ENCODE measurements at regions not wholly inside any gene's neighbourhood (a gene's known extent, or its start where the extent isn't known, plus 50 kb on each side); places are given as distances from the start of the nearest gene placed in this dataset.

DNA sequence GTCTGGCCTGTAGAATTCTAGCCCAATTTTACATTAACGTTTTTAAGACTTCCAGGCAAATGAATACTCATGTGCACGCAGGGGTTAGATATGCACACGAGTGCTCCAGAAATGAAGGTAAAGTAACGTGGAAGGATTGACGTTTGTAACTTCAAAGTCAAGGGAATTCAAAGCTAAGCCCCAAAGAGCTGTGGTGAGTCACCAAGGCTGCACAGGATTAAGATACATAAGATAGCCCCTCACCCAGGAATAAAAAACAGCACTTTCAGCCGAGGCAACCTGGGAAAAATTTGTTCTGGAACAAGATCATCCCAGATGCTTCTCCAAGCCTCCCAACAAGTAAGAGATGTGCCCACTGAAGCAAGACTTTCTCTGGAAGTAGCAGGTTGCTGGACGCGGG is 259.6 kb upstream of the PLXNA2 start:
- H3K4me3 ChIP-seq (ENCODE audit: low read depth, low read length) = no peak overlapping the region
- DNase-seq (ENCODE audit: low read depth) = no peak
- TF ChIP-seq, protein P1, sequence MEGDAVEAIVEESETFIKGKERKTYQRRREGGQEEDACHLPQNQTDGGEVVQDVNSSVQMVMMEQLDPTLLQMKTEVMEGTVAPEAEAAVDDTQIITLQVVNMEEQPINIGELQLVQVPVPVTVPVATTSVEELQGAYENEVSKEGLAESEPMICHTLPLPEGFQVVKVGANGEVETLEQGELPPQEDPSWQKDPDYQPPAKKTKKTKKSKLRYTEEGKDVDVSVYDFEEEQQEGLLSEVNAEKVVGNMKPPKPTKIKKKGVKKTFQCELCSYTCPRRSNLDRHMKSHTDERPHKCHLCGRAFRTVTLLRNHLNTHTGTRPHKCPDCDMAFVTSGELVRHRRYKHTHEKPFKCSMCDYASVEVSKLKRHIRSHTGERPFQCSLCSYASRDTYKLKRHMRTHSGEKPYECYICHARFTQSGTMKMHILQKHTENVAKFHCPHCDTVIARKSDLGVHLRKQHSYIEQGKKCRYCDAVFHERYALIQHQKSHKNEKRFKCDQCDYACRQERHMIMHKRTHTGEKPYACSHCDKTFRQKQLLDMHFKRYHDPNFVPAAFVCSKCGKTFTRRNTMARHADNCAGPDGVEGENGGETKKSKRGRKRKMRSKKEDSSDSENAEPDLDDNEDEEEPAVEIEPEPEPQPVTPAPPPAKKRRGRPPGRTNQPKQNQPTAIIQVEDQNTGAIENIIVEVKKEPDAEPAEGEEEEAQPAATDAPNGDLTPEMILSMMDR (conservative IDR thresholded peaks at IDR 0.05; ENCODE audit: low read depth, low read length) = no peak

DNA sequence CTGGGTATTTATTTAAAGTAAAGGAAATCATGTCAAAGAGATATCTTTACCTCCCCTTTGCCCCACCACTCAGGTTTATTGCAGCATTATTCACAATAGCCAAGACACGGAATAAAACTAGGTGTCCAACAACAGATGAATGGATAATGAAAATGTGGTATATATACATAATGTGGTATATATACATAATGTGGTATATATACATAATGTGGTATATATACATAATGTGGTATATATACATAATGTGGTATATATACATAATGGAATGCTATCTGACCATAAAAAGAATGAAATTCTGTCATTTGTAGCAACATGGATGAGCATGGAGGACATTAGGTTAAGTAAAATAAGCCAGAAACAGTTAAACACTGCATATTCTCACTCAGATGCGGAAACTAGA is 262.6 kb upstream of the PLXNA2 start:
- no peak for DNase-seq (ENCODE audit: low read depth)
- H3K4me3 ChIP-seq (ENCODE audit: low read depth, low read length) = no peak overlapping the region
- TF ChIP-seq, protein P1 (conservative IDR thresholded peaks at IDR 0.05; ENCODE audit: low read depth, low read length) = no peak

DNA sequence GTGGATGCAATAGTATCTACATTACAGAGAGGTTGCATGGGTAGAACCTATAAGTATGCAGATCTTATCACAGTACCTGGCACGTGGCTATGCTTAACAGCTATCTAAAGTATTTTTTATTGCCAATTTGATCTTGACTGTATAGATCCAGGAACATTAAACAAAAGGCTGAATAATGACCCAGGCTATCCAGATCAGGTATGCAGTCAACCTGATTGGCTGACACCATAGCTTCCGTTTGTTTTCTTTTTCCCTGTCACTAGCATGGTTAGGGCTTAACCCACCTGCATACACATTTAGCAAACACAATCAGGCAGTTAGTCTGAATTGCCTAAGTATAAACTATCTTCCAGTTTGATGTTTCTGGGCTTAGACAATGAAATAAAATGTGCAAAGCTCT is 264.9 kb upstream of the PLXNA2 start:
- TF ChIP-seq, protein P1 (conservative IDR thresholded peaks at IDR 0.05; ENCODE audit: low read depth, low read length) = no peak
- DNase-seq (ENCODE audit: low read depth) = no peak
- no peak overlapping the region for H3K4me3 ChIP-seq (ENCODE audit: low read depth, low read length)

DNA sequence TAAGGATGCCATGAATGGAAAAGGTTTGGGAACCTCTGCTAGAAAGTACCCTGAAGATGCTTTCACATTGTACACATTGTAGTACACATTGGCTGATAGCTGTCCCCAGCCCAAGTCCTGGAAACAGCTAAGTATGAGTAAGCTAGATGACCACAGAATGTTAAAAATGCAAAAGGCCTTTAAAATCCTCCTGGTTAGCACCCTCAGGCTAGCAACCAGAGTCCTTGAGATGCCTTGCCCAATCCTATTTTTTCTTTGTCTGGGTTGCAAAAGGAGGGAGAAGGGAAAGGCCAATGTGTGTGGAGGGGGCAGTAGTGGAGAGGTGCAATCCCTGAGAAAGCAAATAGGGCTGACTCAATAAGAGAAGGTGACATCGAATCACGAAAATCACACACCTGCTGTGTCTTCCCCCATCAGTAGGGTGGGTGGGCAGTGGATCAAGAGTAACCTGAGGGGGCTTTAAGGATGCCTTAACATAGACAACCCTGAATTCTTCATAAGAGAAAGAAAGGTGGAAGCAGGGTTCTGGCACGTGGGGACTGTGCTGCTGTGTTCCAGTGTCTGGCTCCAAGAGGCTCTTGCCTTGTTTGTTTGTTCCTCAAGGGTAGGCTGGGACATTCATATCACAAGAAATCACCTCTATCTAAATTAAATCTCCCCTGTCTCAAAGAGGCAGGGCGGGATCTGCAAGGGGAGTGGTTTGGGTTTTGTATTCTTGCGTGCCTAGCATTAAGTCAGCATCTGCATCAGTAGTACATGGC is 266.2 kb upstream of the PLXNA2 start:
- no peak overlapping the region for H3K4me3 ChIP-seq (ENCODE audit: low read depth, low read length)
- TF ChIP-seq, protein P1 (conservative IDR thresholded peaks at IDR 0.05; ENCODE audit: low read depth, low read length) = no peak
- peak; percentile 56 for DNase-seq (ENCODE audit: low read depth)

DNA sequence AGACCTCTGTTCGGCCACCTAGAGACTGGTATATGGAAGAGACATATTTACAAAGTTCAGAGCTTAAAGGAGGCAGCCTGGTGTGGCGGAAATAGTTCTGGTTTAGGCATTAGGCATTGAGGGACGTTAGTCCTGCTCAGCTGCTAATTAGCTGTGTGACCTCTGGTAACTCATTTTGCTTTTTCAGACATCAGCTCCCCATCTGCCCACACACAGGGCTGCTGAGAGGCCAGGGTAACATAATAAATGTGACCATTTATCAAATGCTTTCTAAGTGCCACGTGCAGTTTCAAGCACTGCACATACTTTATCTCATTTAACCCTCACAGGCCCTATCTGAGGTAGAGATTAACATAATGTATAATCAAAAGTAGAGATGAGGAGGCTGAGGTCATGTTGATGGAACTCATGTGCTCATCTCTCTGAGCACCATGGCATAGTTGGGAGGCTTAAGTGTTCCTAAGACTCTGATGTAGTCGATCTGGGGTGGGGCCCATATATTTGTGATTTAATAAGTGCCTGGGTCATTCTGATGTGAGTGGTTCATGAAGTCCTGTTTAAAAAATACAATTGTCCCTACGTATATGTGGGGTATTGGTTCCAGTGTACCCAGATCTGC is 267.2 kb upstream of the PLXNA2 start:
- TF ChIP-seq, protein P1 (conservative IDR thresholded peaks at IDR 0.05; ENCODE audit: low read depth, low read length) = no peak
- no peak overlapping the region for H3K4me3 ChIP-seq (ENCODE audit: low read depth, low read length)
- DNase-seq (ENCODE audit: low read depth) = no peak

DNA sequence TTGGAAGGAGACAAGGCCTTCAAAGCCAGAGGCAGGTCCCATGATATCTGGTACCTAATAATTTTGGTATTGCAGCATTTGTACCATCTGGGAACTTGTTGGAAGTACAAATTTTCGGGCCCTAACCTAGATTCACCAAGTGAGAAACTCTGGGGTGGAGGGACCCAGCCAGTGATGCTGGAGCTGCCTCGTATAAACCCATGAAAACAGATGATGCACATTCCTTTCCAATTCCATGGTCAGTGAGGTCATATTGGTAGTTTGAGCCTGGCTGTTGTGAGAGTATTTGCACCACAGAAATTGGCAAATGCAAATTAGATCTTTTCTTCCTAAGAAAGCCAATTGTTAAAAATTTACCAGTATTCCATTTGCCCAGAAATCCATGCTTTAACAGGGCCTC is 269.6 kb upstream of the PLXNA2 start:
- TF ChIP-seq, protein P1 (conservative IDR thresholded peaks at IDR 0.05; ENCODE audit: low read depth, low read length) = no peak
- DNase-seq (ENCODE audit: low read depth) = no peak

DNA sequence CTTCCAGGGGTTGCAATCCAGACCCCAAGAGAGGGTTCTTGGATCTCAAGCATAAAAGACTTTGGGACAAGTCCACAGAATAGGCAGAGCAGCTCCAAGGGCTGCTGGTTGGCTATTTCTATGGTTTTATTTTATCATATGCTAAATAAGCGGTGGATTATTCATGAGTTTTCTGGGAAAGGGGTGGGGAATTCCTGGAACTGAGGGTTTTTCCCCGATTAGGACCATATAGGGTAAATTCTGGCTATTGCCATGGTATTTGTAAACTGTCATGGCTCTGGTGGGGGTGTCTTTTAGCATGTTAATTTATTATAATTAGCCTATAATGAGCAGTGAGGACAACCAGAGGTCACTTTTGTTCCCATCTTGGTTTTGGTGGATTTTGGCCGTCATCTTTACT is 270.9 kb upstream of the PLXNA2 start:
- H3K4me3 ChIP-seq (ENCODE audit: low read depth, low read length) = no peak overlapping the region
- TF ChIP-seq, protein P1 (conservative IDR thresholded peaks at IDR 0.05; ENCODE audit: low read depth, low read length) = no peak
- no peak for DNase-seq (ENCODE audit: low read depth)

More for the DNA sequence above, 269.6 kb upstream of the PLXNA2 start:
- H3K4me3 ChIP-seq (ENCODE audit: low read depth, low read length) = no peak overlapping the region
